Heart left ventricle (tissue), 13 donors: ENCODE measurements at regions not wholly inside any gene's neighbourhood (a gene's known extent, or its start where the extent isn't known, plus 50 kb on each side); places are given as distances from the start of the nearest gene placed in this dataset.

Source experiments
- POLR2A ChIP-seq, 2 donors: fragments of 450-650 bp; IDR thresholded peaks; one replicate each; pipeline ENCODE4 v1.6.1; 2017; ENCODE audit warnings: antibody characterized with exemption in 2 of 2, mild to moderate bottlenecking in 2 of 2, moderate library complexity in 2 of 2
- TF ChIP-seq, protein P1 (sequence below), 12 donors: fragments of 200-600 bp; sonication (generic) in 4 of 12; IDR thresholded peaks; one replicate each; pipeline versions ENCODE4 v1.5.0 to v1.8.0; 2018 to 2022; ENCODE audit warnings: antibody characterized with exemption in 12 of 12, mild to moderate bottlenecking in 5 of 12
- donor health status: ischemic (EF 13 %, LVEDD 7.1; RV severe dilation, severe dysfunction).
- donor health status: DM: no; HTN: yes; CAD: no.
- donor health status: DM: no; HTN: no; CAD: no.
- donor health status: ischemic (EF 25% LVEDD 6.9; RV normal size, moderate dysfunction).
- donor health status: ischemic (EF 25% LVEDD 5.7; RV mildly dilated, moderate dysfunction).
- donor health status: ischemic (EF 35%, LVEDD 5.7; RV mildly dilated, moderate dysfunction).
- donor health status: nonischemic (EF 11% LVEDD 7.7; RV severe dilation, severe dysfunction).
- donor health status: DM: yes; HTN: yes; CAD: no.
- donor health status: PGD.
- donor health status: ischemic (EF 29% LVEDD 5.4; RV normal size, mild dysfunction).
- donor health status: nonischemic (EF 23%, LVEDD 6.1; RV moderate dilation, normal function).

DNA sequence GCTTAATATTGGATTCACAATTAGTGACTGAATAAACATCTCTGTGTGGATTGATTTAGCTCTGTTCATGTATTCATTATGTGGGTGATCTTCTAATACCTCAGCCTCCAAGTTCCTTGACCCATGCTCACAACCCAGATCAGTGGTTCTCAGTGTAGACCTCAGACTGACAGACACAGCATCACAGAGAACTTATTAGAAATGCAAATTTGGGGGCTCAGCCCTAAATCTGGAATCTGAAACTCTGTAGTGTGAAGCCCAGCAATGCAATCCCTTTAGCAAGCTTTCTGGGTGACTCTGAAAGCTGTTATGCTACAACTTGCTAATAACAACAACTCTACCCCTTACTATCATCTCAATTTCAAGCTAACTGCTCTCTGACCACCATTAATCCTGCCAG lies 273.1 kb upstream of the FANCL start:
- TF ChIP-seq, protein P1, sequence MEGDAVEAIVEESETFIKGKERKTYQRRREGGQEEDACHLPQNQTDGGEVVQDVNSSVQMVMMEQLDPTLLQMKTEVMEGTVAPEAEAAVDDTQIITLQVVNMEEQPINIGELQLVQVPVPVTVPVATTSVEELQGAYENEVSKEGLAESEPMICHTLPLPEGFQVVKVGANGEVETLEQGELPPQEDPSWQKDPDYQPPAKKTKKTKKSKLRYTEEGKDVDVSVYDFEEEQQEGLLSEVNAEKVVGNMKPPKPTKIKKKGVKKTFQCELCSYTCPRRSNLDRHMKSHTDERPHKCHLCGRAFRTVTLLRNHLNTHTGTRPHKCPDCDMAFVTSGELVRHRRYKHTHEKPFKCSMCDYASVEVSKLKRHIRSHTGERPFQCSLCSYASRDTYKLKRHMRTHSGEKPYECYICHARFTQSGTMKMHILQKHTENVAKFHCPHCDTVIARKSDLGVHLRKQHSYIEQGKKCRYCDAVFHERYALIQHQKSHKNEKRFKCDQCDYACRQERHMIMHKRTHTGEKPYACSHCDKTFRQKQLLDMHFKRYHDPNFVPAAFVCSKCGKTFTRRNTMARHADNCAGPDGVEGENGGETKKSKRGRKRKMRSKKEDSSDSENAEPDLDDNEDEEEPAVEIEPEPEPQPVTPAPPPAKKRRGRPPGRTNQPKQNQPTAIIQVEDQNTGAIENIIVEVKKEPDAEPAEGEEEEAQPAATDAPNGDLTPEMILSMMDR (IDR thresholded peaks at IDR 0.05) = no peak
- no peak for TF ChIP-seq POLR2A (IDR thresholded peaks at IDR 0.05)
